ENCODE measurements at regions not wholly inside any gene's neighbourhood (a gene's known extent, or its start where the extent isn't known, plus 50 kb on each side); places are given as distances from the start of the nearest gene placed in this dataset.

DNA sequence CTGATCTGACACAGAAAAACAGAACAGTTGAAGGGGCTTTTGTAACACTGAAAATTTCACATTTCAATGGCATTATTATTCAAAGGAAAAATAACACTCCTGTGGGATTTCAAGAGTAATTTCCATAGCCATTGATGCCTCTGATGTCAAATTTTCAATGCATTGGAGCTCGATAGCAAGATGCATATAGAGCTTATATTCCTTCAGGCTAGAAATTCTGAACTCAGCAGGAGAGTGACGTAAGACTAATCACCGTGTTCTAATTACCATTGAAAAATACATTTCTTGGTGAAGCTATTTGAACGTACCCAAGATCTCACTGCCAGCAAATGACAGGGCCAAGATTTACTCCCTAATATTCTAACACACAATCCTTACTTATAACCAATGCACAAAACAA is 854.1 kb upstream of the TMEM132C start:
- H3K9ac ChIP-seq (ENCODE audit: low read depth, low read length), result no peak overlapping the region
- H3K4me1 ChIP-seq (ENCODE audit: control insufficient read depth, insufficient read depth, low read length), result no peaks in the 10 kb centered on the region
- H3K27me3 ChIP-seq (ENCODE audit: control insufficient read depth, insufficient read depth, low read length), result no peaks in the 10 kb centered on the region
- H3K36me3 ChIP-seq (ENCODE audit: control insufficient read depth, insufficient read depth, low read length), result no peaks in the 10 kb centered on the region
- no peaks in the 10 kb centered on the region for H3K9me3 ChIP-seq (ENCODE audit: control insufficient read depth, insufficient read depth, low read length)
- no peak overlapping the region for H3K4me3 ChIP-seq (ENCODE audit: low read depth, low read length)

DNA sequence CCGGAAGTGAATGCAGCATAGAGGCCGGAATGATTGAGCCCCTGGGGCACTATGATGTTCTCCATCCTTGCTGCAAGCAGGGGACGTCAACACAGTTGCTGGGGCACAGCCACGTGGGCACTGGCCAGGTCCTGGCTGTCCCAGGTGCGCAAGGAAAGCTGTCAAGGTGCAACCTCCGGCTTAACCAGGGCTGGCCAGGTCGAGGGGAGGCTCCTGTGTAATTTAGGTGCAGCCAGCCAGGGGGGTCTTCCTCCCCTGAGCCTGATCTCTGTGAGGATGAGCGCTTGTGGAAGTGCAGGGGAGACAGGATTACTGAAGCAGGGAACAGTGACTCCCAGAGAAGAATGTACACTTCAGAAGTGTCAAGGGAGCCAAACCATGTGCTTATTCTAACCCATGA is 852.8 kb upstream of the TMEM132C start:
- no peak overlapping the region for H3K9ac ChIP-seq (ENCODE audit: low read depth, low read length)
- no peak overlapping the region for H3K4me3 ChIP-seq (ENCODE audit: low read depth, low read length)

DNA sequence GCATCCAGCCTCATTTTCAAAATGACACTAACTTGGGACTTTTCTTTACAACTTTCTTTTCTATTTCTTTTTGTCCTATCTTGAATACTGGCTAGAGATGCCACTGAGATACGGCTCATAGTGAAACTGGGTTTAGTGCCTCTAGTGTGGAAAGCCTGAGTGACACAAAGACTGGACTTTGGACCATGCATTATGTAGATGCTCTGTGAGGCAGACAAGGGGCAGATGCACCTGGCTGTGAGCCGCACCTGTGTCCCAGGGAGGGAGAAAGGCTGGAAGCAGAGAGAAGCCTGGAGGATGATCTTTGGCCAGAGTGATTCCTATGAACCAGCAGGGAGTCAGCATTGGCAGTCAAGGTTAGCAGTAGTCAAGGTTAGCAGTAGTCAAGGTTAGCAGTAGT is 852.3 kb upstream of the TMEM132C start:
- Histone ChIP-seq H3K4me1 (ENCODE audit: control insufficient read depth, insufficient read depth, low read length) (no peaks in the 10 kb centered on the region), H3K4me3 (ENCODE audit: low read depth, low read length) (no peak overlapping the region), H3K9me3 (ENCODE audit: control insufficient read depth, insufficient read depth, low read length) (no peaks in the 10 kb centered on the region), H3K36me3 (ENCODE audit: control insufficient read depth, insufficient read depth, low read length) (no peaks in the 10 kb centered on the region), H3K27me3 (ENCODE audit: control insufficient read depth, insufficient read depth, low read length) (no peaks in the 10 kb centered on the region), H3K9ac (ENCODE audit: low read depth, low read length) (no peak overlapping the region)

More for the DNA sequence above, 852.8 kb upstream of the TMEM132C start:
- H3K27me3 ChIP-seq (ENCODE audit: control insufficient read depth, insufficient read depth, low read length), result no peaks in the 10 kb centered on the region
- H3K4me1 ChIP-seq (ENCODE audit: control insufficient read depth, insufficient read depth, low read length), result no peaks in the 10 kb centered on the region
- H3K9me3 ChIP-seq (ENCODE audit: control insufficient read depth, insufficient read depth, low read length), result no peaks in the 10 kb centered on the region
- H3K36me3 ChIP-seq (ENCODE audit: control insufficient read depth, insufficient read depth, low read length), result no peaks in the 10 kb centered on the region

DNA sequence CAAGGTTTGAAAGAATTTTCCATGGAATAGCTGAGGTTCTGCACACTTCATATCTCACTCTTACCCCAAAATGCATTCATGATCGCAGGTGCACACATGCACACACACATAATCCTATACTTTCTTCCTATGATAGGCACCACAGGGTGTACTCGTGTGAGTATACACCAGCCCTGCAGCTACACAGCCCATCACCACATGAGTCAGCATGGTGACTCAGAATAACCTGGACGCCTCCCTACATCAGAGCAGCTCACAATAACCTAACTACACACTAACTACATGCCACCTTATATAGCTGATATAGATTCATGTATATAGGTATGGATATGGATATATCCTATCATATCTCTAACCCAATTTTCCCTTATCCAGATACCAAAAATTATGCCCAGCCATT is 850.2 kb upstream of the TMEM132C start:
- Histone ChIP-seq H3K27me3 (ENCODE audit: control insufficient read depth, insufficient read depth, low read length) (no peaks in the 10 kb centered on the region), H3K9ac (ENCODE audit: low read depth, low read length) (no peak overlapping the region), H3K4me3 (ENCODE audit: low read depth, low read length) (no peak overlapping the region), H3K36me3 (ENCODE audit: control insufficient read depth, insufficient read depth, low read length) (no peaks in the 10 kb centered on the region), H3K9me3 (ENCODE audit: control insufficient read depth, insufficient read depth, low read length) (no peaks in the 10 kb centered on the region), H3K4me1 (ENCODE audit: control insufficient read depth, insufficient read depth, low read length) (no peaks in the 10 kb centered on the region)

DNA sequence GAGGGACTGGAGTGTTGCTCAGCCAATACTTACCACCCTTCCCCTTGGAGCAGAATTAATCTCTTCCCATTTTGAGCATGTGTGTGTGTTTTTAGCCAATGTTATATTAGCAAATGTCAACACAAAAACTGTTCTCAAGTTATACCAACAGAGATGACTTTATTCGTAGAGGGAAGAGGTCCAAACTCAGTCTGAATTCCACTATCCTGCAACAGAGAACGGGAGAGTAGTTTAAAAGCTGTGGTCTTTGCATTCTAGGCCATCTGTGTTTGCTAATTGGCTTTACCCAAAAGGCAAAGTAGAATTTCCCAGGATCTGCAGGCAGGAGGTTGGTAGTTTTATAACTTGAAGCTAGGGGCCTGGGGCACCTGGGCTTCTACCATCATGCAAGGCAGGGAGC is 847.9 kb upstream of the TMEM132C start:
- Histone ChIP-seq H3K36me3 (ENCODE audit: control insufficient read depth, insufficient read depth, low read length) (no peaks in the 10 kb centered on the region), H3K9me3 (ENCODE audit: control insufficient read depth, insufficient read depth, low read length) (no peaks in the 10 kb centered on the region), H3K4me1 (ENCODE audit: control insufficient read depth, insufficient read depth, low read length) (no peaks in the 10 kb centered on the region), H3K4me3 (ENCODE audit: low read depth, low read length) (no peak overlapping the region), H3K9ac (ENCODE audit: low read depth, low read length) (no peak overlapping the region), H3K27me3 (ENCODE audit: control insufficient read depth, insufficient read depth, low read length) (no peaks in the 10 kb centered on the region)

DNA sequence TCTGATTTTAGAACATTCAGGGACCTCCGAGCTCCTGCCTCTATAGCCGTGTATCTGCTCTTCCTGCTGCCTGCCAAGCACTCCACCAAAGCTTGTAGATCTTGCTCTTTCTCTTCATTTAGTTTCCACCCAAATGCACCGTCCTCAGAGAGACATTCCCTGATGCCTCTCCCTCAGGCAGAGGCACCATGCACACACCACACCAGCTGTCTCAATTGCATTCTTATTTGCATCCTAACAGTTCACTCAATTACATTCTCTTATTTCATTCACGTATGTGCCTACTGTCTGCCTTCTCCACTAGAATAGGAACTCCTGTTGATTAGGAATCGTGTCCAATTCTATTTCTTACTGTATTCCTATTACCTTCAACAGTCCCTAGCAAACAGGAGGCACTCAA is 845.4 kb upstream of the TMEM132C start:
- Histone ChIP-seq H3K4me1 (ENCODE audit: control insufficient read depth, insufficient read depth, low read length) (no peaks in the 10 kb centered on the region), H3K36me3 (ENCODE audit: control insufficient read depth, insufficient read depth, low read length) (no peaks in the 10 kb centered on the region), H3K9ac (ENCODE audit: low read depth, low read length) (no peak overlapping the region), H3K9me3 (ENCODE audit: control insufficient read depth, insufficient read depth, low read length) (no peaks in the 10 kb centered on the region), H3K4me3 (ENCODE audit: low read depth, low read length) (no peak overlapping the region), H3K27me3 (ENCODE audit: control insufficient read depth, insufficient read depth, low read length) (no peaks in the 10 kb centered on the region)

DNA sequence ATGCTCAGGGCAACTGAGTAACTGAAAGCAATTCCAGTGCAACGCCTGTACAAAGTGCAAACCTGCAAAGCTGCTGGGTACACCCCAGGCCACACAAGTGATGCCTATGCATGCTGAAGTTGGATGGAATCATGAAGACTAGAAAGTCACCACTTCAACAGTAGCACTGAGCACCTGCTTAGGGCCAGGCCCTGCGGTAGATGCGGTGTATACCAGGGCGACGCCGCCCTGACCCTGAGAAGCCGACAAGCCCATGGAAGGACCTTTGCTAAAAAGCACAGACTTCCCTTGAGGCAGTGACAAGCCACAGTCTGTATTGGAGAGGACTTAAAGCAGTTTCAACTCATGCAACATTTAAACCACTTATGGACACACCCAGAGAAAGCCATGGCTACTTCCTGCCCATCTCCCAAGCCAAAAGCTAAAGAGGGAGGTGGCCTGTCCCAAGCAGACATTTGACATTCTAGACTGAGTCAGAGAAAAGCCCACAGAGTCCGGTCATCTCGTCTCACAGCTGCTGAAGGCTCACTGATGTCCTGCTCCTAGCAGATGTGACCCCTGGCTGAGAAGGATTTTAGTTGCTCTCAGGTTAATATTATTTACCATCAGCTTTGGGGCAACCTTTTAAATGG is 843.9 kb upstream of the TMEM132C start:
- no peak overlapping the region for H3K9ac ChIP-seq (ENCODE audit: low read depth, low read length)
- H3K27me3 ChIP-seq (ENCODE audit: control insufficient read depth, insufficient read depth, low read length), result no peaks in the 10 kb centered on the region
- no peaks in the 10 kb centered on the region for H3K4me1 ChIP-seq (ENCODE audit: control insufficient read depth, insufficient read depth, low read length)
- H3K4me3 ChIP-seq (ENCODE audit: low read depth, low read length), result no peak overlapping the region
- no peaks in the 10 kb centered on the region for H3K36me3 ChIP-seq (ENCODE audit: control insufficient read depth, insufficient read depth, low read length)
- H3K9me3 ChIP-seq (ENCODE audit: control insufficient read depth, insufficient read depth, low read length), result no peaks in the 10 kb centered on the region

DNA sequence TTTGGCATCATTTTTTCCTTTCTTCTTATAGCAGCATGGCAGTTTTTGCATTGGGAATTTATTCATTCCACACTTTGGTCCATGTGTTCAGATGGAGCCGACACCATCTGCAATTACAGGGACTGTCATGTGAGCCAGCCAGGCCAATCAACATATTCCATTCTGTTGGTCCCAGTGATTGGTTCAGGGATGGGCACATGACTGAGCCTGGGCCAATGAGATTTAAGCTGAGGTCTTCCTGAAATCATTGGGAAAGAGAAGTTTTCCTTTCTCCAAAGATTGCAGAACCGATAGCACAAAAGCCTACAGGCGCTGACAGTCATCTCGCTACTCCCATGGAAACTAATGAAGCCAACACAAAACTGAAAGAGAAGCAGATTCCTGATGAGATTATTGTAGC is 841.5 kb upstream of the TMEM132C start:
- Histone ChIP-seq H3K36me3 (ENCODE audit: control insufficient read depth, insufficient read depth, low read length) (no peaks in the 10 kb centered on the region), H3K9ac (ENCODE audit: low read depth, low read length) (no peak overlapping the region), H3K4me1 (ENCODE audit: control insufficient read depth, insufficient read depth, low read length) (no peaks in the 10 kb centered on the region), H3K27me3 (ENCODE audit: control insufficient read depth, insufficient read depth, low read length) (no peaks in the 10 kb centered on the region), H3K9me3 (ENCODE audit: control insufficient read depth, insufficient read depth, low read length) (no peaks in the 10 kb centered on the region), H3K4me3 (ENCODE audit: low read depth, low read length) (no peak overlapping the region)

DNA sequence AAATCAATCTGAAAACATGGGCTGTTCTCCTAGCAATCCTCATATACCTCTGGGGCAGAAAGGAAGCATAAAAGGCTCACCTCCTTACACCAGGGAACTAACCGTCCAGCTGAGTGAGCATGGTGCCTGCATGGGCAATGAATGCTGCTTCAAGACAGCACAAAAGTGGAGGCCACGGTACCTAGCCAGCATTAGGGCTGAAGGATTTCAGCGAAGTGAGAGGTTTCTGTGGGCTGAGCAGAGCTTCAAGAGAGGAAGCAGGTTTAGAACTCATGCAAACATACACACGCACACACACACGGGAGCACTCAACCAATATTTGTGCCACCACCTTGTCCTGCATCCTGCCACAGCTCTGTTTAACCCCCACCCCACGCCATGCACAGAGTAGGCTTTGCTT is 838.5 kb upstream of the TMEM132C start:
- H3K27me3 ChIP-seq (ENCODE audit: control insufficient read depth, insufficient read depth, low read length), result no peaks in the 10 kb centered on the region
- H3K9ac ChIP-seq (ENCODE audit: low read depth, low read length), result no peak overlapping the region
- no peaks in the 10 kb centered on the region for H3K4me1 ChIP-seq (ENCODE audit: control insufficient read depth, insufficient read depth, low read length)
- no peaks in the 10 kb centered on the region for H3K9me3 ChIP-seq (ENCODE audit: control insufficient read depth, insufficient read depth, low read length)
- no peaks in the 10 kb centered on the region for H3K36me3 ChIP-seq (ENCODE audit: control insufficient read depth, insufficient read depth, low read length)
- no peak overlapping the region for H3K4me3 ChIP-seq (ENCODE audit: low read depth, low read length)

DNA sequence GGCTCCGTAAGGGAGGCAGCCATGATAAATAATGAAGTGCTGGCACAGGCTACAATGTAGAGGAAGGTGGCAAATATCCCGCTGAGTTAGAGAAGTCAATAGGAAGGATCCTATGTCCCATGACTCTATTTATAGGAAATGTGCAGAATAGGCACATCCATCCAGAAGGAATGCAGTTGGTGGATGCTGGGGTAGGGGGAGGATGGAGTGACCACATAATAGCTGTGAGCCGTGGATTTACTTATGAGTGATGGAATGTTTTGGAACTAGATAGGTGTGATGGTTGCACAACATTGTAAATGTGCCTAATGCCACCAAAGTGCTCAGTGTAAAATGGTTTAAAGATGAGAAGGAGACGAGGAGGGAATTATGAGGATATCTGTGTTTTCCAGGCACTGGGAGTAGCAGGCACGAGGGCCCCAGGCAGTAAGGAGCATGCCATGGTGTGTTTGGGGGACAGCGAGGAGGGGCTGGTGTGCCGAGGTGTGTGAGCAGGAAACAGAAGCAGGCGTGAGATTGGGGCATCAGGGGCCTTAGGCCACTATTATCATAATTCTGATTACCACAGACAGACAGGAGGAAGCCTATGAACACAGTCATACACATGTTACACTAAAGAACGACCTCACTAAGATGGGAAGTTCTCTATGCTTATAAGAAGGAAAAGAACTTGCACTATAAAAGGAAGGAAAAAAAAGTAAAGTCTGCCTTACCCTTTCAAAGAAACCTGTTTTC is 837.3 kb upstream of the TMEM132C start:
- no peaks in the 10 kb centered on the region for H3K27me3 ChIP-seq (ENCODE audit: control insufficient read depth, insufficient read depth, low read length)
- H3K4me1 ChIP-seq (ENCODE audit: control insufficient read depth, insufficient read depth, low read length), result no peaks in the 10 kb centered on the region
- H3K4me3 ChIP-seq (ENCODE audit: low read depth, low read length), result no peak overlapping the region
- no peaks in the 10 kb centered on the region for H3K36me3 ChIP-seq (ENCODE audit: control insufficient read depth, insufficient read depth, low read length)
- H3K9me3 ChIP-seq (ENCODE audit: control insufficient read depth, insufficient read depth, low read length), result no peaks in the 10 kb centered on the region
- no peak overlapping the region for H3K9ac ChIP-seq (ENCODE audit: low read depth, low read length)

DNA sequence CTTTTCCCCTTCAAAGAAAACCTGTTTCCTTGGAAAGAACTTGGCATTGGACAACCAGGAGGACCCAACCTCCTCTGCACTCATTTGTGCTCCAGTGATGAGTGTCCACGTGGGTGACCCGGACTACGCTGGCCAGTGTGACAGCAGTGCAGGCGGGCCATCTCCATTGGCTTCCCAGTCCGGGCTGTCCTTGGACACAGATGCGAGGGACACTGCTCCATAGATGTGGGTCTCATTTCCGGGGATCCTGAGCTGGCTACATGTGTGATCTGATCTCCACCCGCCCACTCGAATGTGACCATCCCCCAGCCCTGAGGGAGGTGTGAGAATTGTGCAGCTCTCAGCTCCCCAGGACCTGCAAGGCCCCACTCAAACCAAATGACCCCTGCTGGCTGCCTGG is 836.6 kb upstream of the TMEM132C start:
- Histone ChIP-seq H3K4me3 (ENCODE audit: low read depth, low read length) (no peak overlapping the region), H3K4me1 (ENCODE audit: control insufficient read depth, insufficient read depth, low read length) (no peaks in the 10 kb centered on the region), H3K27me3 (ENCODE audit: control insufficient read depth, insufficient read depth, low read length) (no peaks in the 10 kb centered on the region), H3K36me3 (ENCODE audit: control insufficient read depth, insufficient read depth, low read length) (no peaks in the 10 kb centered on the region), H3K9ac (ENCODE audit: low read depth, low read length) (no peak overlapping the region), H3K9me3 (ENCODE audit: control insufficient read depth, insufficient read depth, low read length) (no peaks in the 10 kb centered on the region)

DNA sequence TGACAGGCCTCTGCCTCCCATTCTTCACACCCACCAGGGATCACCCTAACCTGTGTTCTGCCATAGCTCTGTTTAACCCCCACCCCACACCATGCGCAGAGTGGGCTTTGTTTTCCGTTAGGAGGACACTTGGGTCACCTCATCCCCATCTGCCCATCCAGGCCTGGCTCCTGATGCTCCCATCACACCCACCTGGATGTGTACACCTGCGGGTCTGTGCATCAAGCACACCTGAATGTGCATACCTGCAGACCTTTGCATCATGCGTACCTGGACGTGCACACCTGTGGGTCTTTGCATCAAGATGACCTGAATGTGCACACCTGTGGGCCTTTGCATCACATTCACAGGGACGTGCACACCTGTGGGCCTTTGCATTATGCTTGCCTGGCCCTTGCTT is 835.8 kb upstream of the TMEM132C start:
- no peaks in the 10 kb centered on the region for H3K36me3 ChIP-seq (ENCODE audit: control insufficient read depth, insufficient read depth, low read length)
- H3K4me1 ChIP-seq (ENCODE audit: control insufficient read depth, insufficient read depth, low read length), result no peaks in the 10 kb centered on the region
- H3K9ac ChIP-seq (ENCODE audit: low read depth, low read length), result no peak overlapping the region
- H3K27me3 ChIP-seq (ENCODE audit: control insufficient read depth, insufficient read depth, low read length), result no peaks in the 10 kb centered on the region
- H3K4me3 ChIP-seq (ENCODE audit: low read depth, low read length), result no peak overlapping the region
- H3K9me3 ChIP-seq (ENCODE audit: control insufficient read depth, insufficient read depth, low read length), result no peaks in the 10 kb centered on the region
